Heart left ventricle (tissue), 16 donors: ENCODE measurements at regions not wholly inside any gene's neighbourhood (a gene's known extent, or its start where the extent isn't known, plus 50 kb on each side); places are given as distances from the start of the nearest gene placed in this dataset.

Source experiments
- ATAC-seq, 4 donors: fragments of 200-7000 bp; cut with Tn5 transposase; one replicate each; pipeline ENCODE4 v1.9.1; 2020 to 2022; ENCODE audit warnings: moderate library complexity in 4 of 4, mild to moderate bottlenecking in 3 of 4, moderate number of reproducible peaks in 1 of 4
- DNase-seq, 5 donors: peaks; one replicate each; pipeline ENCODE4 v3.0.0-alpha.2; 2020
- H3K27ac ChIP-seq, 12 donors: fragments of 200-600 bp; sonication (generic) in 4 of 12; one replicate each; pipeline versions ENCODE4 v1.5.0 to v1.8.0; 2016 to 2022; ENCODE audit warnings: mild to moderate bottlenecking in 2 of 12
- H3K27me3 ChIP-seq, 9 donors: fragments of 200-600 bp; sonication (generic) in 2 of 9; one replicate each; pipeline versions ENCODE4 v1.5.1 to v1.8.0; 2016 to 2022; ENCODE audit warnings: mild to moderate bottlenecking in 3 of 9
- H3K36me3 ChIP-seq, 9 donors: fragments of 200-600 bp; sonication (generic) in 2 of 9; one replicate each; pipeline versions ENCODE4 v1.5.0 to v1.8.0; 2018 to 2022; ENCODE audit warnings: mild to moderate bottlenecking in 2 of 9
- H3K4me1 ChIP-seq, 12 donors: fragments of 200-600 bp; sonication (generic) in 4 of 12; one replicate each; pipeline versions ENCODE4 v1.5.0 to v1.8.0; 2016 to 2022; ENCODE audit warnings: mild to moderate bottlenecking in 3 of 12
- H3K4me3 ChIP-seq, 12 donors: fragments of 200-600 bp; sonication (generic) in 4 of 12; one replicate each; pipeline versions ENCODE4 v1.5.0 to v1.8.0; 2017 to 2022; ENCODE audit warnings: mild to moderate bottlenecking in 9 of 12, moderate library complexity in 4 of 12
- H3K9me3 ChIP-seq, 12 donors: fragments of 200-600 bp; sonication (generic) in 4 of 12; one replicate each; pipeline versions ENCODE4 v1.5.0 to v1.8.0; 2016 to 2022; ENCODE audit warnings: mild to moderate bottlenecking in 1 of 12
- CTCF ChIP-seq, 12 donors: fragments of 200-600 bp; sonication (generic) in 4 of 12; IDR thresholded peaks; one replicate each; pipeline versions ENCODE4 v1.5.0 to v1.8.0; 2018 to 2022; ENCODE audit warnings: antibody characterized with exemption in 12 of 12, mild to moderate bottlenecking in 5 of 12
- POLR2A ChIP-seq, 2 donors: fragments of 450-650 bp; IDR thresholded peaks; one replicate each; pipeline ENCODE4 v1.6.1; 2017; ENCODE audit warnings: antibody characterized with exemption in 2 of 2, mild to moderate bottlenecking in 2 of 2, moderate library complexity in 2 of 2
- whole genome bisulfite sequencing, 4 donors: extraction: QIAGEN DNeasy Blood & Tissue Kit in 2 of 4; methylation state at CpG; one replicate each; pipeline versions ENCODE4 v1.1.5 to v1.1.7; 2013 to 2018; 5-methylcytosine and 5-hydroxymethylcytosine counted together
- intact Hi-C, 10 donors: fragments of 100-400 bp; cut with DNase I; formaldehyde crosslinking; loops; one replicate each; pipeline versions ENCODE4 v1.11.1 to v1.14.2; 2022
- donor health status: ischemic (EF 13 %, LVEDD 7.1; RV severe dilation, severe dysfunction).
- donor health status: healthy with polysubstance abuse.
- donor health status: DM: no; HTN: yes; CAD: no.
- donor health status: DM: no; HTN: no; CAD: no.
- donor health status: ischemic (EF 25% LVEDD 6.9; RV normal size, moderate dysfunction).
- donor health status: ischemic (EF 25% LVEDD 5.7; RV mildly dilated, moderate dysfunction).
- donor health status: healthy.
- donor health status: DM: yes; HTN: yes; CAD: no.
- donor health status: ischemic (EF 35%, LVEDD 5.7; RV mildly dilated, moderate dysfunction).
- donor health status: nonischemic (EF 11% LVEDD 7.7; RV severe dilation, severe dysfunction).
- donor health status: DM: yes; HTN: yes; CAD: no.
- donor health status: PGD.
- donor health status: ischemic (EF 29% LVEDD 5.4; RV normal size, mild dysfunction).
- donor health status: nonischemic (EF 23%, LVEDD 6.1; RV moderate dilation, normal function).

DNA sequence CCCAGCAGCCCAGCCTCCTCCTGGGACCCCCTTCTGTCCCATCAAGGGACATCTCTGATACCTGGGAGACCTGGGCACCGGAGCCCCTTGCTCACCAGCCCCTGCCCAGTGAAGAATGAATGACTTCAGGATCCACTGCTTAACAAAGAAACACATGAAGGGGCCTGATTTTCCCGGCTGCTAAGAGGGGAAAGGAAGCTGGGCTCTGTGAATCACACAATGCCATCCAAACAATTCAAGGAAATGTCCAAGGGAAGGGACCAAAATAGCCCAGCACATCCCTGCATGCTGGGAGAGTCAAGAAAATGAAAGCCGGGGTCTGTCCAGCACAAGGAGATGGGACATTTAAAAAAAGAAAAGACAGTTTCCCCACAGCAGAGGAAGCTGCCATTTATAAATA, 128.7 kb upstream of the JCAD start:
- WGBS, 4 donors: 33 to 55% (median 38%) methylated on average over 3 of the region's 3 CpGs

DNA sequence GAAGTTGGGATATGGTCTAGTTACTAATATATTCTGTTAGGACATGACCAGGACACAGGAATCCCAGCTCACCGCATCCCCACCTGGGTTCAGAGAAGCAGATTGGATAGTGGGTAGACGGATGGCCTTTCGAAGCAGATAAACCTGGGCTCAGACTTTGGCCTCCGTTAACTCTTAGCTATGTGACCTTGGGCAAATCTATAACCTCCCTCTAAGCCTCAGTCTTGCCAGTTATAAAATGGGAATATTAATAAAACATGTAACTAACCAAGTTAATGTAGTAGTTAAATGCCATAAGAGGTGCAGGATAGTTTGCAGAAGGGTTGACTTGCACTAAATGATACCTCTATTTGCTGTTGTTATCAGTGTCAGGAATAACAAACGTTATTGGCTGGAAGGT, 127.6 kb upstream of the JCAD start:
- no peaks in the 10 kb centered on the region for H3K27me3 ChIP-seq
- H3K9me3 ChIP-seq: no peaks in the 10 kb centered on the region
- H3K36me3 ChIP-seq: no peaks in the 10 kb centered on the region
- intact Hi-C loops: loop anchor here in 9 of 10 donors (2.0 to 10.0 kb wide), 13 partner anchors 50 to 190 kb away; partner anchors contain the start of gene JCAD (in 3 of the 9)
- H3K4me3 ChIP-seq: peak overlapping the region in 8 of 12 donors; percentile 4 to 42 (median 25)
- TF ChIP-seq CTCF (IDR thresholded peaks at IDR 0.05) (no peak), POLR2A (IDR thresholded peaks at IDR 0.05) (no peak)
- H3K27ac ChIP-seq: peak overlapping the region; percentile 62 to 95 (median 80)
- no peak for DNase-seq
- 75 to 77% (median 76%) methylated on average over 5 of the region's 5 CpGs for WGBS, 4 donors
- ATAC-seq: no peak
- H3K4me1 ChIP-seq: peaks cover 0 to 61% (median 14%) of the 10 kb centered on the region in 12 donors

More for the DNA sequence above, 128.7 kb upstream of the JCAD start:
- Histone ChIP-seq H3K4me3 (peak overlapping the region in 5 of 12 donors; percentile 1 to 33 (median 23)), H3K36me3 (no peaks in the 10 kb centered on the region), H3K27me3 (no peaks in the 10 kb centered on the region), H3K27ac (peak overlapping the region; percentile 62 to 95 (median 82)), H3K9me3 (no peaks in the 10 kb centered on the region), H3K4me1 (peaks cover 0 to 50% (median 12%) of the 10 kb centered on the region in 12 donors)
- peak in 2 of 5 donors; percentile 32 to 53 for DNase-seq
- intact Hi-C loops: loop anchor here in 9 of 10 donors (5.0 to 10.0 kb wide), 11 partner anchors 49 to 191 kb away; partner anchors contain the start of gene JCAD (in 3 of the 9)
- no peak for TF ChIP-seq CTCF (IDR thresholded peaks at IDR 0.05)
- TF ChIP-seq POLR2A (IDR thresholded peaks at IDR 0.05): no peak
- ATAC-seq: peak; percentile 66 to 91 (median 70)

DNA sequence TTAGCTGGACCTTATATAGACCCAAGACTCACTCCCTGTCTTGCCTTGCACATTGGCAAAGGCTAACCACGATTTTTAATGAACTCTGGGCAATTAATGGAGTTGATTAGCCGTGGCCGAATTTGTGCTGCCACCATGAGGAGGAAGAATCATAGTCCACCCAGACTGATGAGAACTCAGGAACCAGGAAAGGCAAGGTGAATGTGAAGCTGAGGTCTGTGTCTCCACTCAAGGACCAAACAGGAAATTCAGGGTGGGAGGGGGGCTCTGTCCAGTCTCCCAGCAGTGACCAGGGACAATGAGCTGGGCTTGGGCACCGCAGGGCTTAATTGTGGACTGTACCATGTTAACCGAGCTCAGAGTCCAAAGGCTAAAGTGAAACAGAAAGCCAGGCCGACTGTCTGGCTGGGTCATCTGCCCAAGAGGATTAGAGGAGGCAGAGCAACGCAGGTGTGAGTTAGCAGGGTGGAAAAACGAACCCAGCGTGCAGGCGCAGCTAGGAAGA, 127.0 kb upstream of the JCAD start:
- ATAC-seq: peak in 3 of 4 donors; percentile 32 to 67 (median 53)
- Histone ChIP-seq H3K4me1 (peaks cover 0 to 62% (median 14%) of the 10 kb centered on the region in 12 donors), H3K4me3 (peak overlapping the region in 9 of 12 donors; percentile 4 to 42 (median 23)), H3K27me3 (no peaks in the 10 kb centered on the region), H3K36me3 (no peaks in the 10 kb centered on the region), H3K27ac (peak overlapping the region; percentile 62 to 95 (median 80)), H3K9me3 (no peaks in the 10 kb centered on the region)
- intact Hi-C loops: loop anchor here in 9 of 10 donors (2.0 to 10.0 kb wide), 13 partner anchors 51 to 189 kb away; partner anchors contain the start of gene JCAD (in 3 of the 9)
- TF ChIP-seq CTCF (IDR thresholded peaks at IDR 0.05): peak in 10 of 12 donors; percentile 16 to 55 (median 32)
- no peak for TF ChIP-seq POLR2A (IDR thresholded peaks at IDR 0.05)
- peak in 2 of 5 donors; percentile 30 to 38 for DNase-seq
- 49 to 69% (median 65%) methylated on average over 10 of the region's 10 CpGs for WGBS, 4 donors

DNA sequence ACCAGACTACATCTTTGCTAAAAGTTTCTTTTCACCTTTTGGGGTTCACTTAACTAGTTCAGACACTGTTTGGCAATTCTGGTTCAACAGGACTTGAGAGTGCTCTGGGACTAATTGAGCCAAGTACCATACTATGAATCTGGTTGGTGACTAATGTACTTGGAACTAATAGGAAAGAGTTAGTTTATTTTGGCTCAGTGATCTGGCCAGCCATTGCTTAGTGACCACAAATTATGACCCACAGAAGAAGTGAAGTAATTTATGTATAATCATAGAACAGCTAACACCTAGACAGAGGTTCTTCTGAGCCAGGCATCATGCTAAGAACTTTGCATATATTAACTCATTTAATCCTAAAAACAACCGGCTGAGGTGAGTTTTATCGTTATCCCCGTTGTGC, 126.5 kb upstream of the JCAD start:
- TF ChIP-seq CTCF (IDR thresholded peaks at IDR 0.05) (no peak), POLR2A (IDR thresholded peaks at IDR 0.05) (no peak)
- Histone ChIP-seq H3K4me3 (no peak overlapping the region), H3K9me3 (no peaks in the 10 kb centered on the region), H3K27ac (peak overlapping the region in 10 of 12 donors; percentile 62 to 95 (median 82)), H3K4me1 (peaks cover 0 to 62% (median 14%) of the 10 kb centered on the region in 12 donors), H3K27me3 (no peaks in the 10 kb centered on the region), H3K36me3 (no peaks in the 10 kb centered on the region)
- intact Hi-C loops: loop anchor here in 9 of 10 donors (2.0 to 10.0 kb wide), 13 partner anchors 51 to 189 kb away; partner anchors contain the start of gene JCAD (in 3 of the 9)
- ATAC-seq (peak in 1 of 4 donors; percentile 61), DNase-seq (no peak)
- 65 to 77% (median 71%) methylated on average over 3 of the region's 3 CpGs for WGBS, 4 donors
